Fibroblast of villous mesenchyme (primary cell): ENCODE measurements at regions not wholly inside any gene's neighbourhood (a gene's known extent, or its start where the extent isn't known, plus 50 kb on each side); places are given as distances from the start of the nearest gene placed in this dataset.

Source experiments
- DNase-seq: peaks from one replicate; pipeline ENCODE4 v3.0.0-alpha.2; 2010; ENCODE audit warnings: low read depth
- H3K4me3 ChIP-seq: 2 replicates; pipeline ENCODE4 v1.5.1; 2011; ENCODE audit warnings: low read depth, mild to moderate bottlenecking, low read length
- TF ChIP-seq, protein P1 (sequence below): IDR thresholded peaks from 2 replicates; pipeline ENCODE4 v1.5.1; 2012; ENCODE audit warnings: low read depth, mild to moderate bottlenecking, low read length; ENCODE audit not compliant: insufficient read depth

DNA sequence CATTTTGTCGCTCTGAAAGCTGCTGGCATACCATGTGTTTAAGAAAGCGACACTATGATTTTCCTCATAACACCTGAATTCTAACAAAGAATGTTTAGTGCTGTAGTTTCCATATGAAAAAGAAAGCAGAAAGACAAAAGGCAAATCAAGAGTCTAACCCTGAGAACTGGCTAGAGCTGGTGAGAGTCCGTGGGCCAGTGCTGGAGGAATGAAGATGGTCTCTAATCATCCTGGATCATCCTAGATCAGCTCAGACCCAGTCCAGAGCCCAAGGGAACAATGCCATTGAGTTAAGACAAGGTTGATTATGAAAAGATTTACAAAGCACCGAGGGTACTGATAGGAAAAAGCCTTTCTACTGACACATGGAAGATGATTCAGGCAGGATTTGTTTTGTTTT, 73.0 kb upstream of the MYLIP start:
- H3K4me3 ChIP-seq = peak overlapping the region; percentile 10
- no peak for DNase-seq
- TF ChIP-seq, protein P1, sequence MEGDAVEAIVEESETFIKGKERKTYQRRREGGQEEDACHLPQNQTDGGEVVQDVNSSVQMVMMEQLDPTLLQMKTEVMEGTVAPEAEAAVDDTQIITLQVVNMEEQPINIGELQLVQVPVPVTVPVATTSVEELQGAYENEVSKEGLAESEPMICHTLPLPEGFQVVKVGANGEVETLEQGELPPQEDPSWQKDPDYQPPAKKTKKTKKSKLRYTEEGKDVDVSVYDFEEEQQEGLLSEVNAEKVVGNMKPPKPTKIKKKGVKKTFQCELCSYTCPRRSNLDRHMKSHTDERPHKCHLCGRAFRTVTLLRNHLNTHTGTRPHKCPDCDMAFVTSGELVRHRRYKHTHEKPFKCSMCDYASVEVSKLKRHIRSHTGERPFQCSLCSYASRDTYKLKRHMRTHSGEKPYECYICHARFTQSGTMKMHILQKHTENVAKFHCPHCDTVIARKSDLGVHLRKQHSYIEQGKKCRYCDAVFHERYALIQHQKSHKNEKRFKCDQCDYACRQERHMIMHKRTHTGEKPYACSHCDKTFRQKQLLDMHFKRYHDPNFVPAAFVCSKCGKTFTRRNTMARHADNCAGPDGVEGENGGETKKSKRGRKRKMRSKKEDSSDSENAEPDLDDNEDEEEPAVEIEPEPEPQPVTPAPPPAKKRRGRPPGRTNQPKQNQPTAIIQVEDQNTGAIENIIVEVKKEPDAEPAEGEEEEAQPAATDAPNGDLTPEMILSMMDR = no peak

DNA sequence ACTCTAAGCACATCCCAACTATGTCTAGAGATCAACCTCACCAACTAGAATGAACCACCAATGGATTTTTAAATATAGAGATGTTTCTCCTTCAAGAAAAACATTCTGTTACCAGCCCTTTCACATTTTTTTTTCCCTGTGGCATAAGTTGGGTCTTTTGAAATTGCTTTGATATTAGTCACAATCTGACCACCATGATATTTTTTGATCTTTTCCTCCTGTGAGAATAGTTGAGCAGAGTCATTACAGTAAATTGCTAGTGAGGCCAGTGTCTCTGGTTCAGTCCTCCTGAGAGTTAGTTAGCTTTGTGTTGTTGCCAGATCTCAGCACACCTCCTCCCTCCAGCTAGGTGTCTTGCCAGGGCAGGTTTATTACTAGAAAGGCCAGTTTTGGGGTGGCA, 79.7 kb upstream of the MYLIP start:
- DNase-seq = no peak
- H3K4me3 ChIP-seq = no peak overlapping the region
- TF ChIP-seq, protein P1 = no peak

DNA sequence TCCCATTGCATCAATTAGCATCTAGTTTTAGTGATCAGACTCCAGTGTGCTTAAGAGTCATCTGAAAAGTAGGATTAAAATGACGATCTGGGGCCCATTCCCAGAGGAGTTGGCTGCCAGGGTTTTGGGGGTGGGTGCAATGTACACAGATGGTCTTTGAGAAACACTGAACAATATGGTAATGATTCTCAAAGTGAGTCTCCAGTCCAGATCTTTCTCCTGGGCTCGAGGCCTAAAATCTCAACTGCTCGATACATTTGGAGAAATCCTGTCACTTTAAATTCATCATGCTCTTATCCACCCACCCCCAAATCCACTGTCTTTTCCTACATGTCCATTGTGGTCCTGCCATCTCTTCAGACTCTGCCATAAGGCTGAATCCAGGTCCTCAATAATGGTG, 80.7 kb upstream of the MYLIP start:
- no peak overlapping the region for H3K4me3 ChIP-seq
- TF ChIP-seq, protein P1 = no peak
- no peak for DNase-seq

DNA sequence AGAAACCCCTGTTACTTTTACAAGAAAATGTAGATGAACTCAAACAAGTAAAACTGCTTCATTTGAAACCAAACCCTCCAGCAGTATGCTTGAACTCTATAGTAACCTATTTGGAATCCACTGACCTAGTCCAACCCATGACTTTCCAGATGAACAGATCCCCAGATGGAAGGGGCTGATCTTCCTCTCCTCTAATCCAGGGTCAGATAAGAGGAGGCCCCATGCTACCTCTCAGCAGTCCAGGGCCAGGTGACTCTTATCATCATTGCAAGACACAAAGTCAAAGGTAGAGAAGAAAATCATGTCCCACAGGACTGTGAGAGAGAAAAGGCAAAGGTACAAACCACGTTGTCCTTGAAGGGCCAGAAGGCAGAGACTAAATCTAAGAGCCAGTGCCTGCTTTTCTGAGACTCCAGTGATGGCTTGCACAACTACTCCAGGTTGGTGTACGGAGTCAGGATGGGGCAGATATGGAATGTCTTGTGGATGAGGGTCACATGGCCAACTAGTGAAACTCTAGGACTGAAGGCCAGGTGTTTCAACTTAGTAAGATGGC, 81.4 kb upstream of the MYLIP start:
- no peak for DNase-seq
- TF ChIP-seq, protein P1 = no peak
- H3K4me3 ChIP-seq = no peak overlapping the region

DNA sequence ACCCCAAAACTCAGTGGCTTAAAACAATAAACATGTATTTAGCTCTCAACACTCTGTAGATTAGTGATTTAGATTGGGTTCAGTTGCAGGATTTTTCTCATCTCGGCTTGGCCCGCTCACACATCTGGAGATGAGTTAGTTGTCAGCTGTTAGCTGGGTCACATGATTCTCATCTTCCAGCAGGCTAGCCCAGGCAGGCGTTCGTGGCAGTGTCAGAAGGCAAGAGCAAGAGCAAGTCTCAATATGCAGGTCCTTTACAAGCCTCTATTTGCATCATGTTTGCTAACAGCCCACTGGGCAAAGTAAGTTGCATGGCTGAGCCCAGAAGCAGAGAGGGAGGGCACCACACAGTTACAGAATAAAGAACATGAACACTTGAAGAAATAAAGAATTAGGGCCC, 83.6 kb upstream of the MYLIP start:
- TF ChIP-seq, protein P1 = no peak
- H3K4me3 ChIP-seq = no peak overlapping the region
- peak; percentile 5 for DNase-seq

DNA sequence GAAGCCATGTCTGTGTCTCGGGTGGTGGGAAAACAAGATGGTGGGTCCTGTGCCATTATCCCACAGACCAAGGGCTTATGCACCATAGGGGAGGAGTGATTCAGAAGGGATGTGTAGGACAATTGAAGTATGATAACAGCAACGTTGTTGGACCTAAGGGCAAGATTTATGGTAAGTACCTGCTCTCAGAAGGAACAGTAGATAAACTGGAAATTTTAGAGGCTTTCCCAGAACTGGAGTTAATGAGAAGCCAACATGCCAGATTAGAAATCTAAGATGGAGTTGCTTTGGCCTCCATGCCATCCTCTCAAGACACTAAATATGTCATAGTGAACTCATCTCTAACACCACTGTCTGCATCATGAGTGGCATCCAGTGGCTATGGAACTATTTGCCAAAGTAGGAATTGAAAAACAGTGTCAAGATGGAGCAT, 84.7 kb upstream of the MYLIP start:
- no peak for DNase-seq
- H3K4me3 ChIP-seq = no peak overlapping the region
- TF ChIP-seq, protein P1 = no peak
